GM12878 (cell line): ENCODE measurements at regions not wholly inside any gene's neighbourhood (a gene's known extent, or its start where the extent isn't known, plus 50 kb on each side); places are given as distances from the start of the nearest gene placed in this dataset.

ENCODE experiments used
- CHD2 ChIP-seq: IDR thresholded peaks from 2 replicates; pipeline ENCODE4 v1.6.1; 2011; ENCODE audit warnings: low read depth, low read length, improper control_type of control experiment, borderline replicate concordance
- CREB1 ChIP-seq: IDR thresholded peaks from 2 replicates; pipeline ENCODE4 v1.6.1; 2012; ENCODE audit warnings: low read depth, mild to moderate bottlenecking, inconsistent platforms
- CTCF ChIP-seq, 3 experiments: IDR thresholded peaks in 2 of 3; conservative IDR thresholded peaks in 1 of 3; 2 replicates each; pipeline ENCODE4 v1.5.1; 2011; ENCODE audit warnings: low read depth in 3 of 3, low read length in 3 of 3, mild to moderate bottlenecking in 3 of 3, control low read depth in 2 of 3, moderate library complexity in 2 of 3, inconsistent platforms in 1 of 3, mixed read lengths in 1 of 3; ENCODE audit not compliant: control insufficient read depth in 2 of 3, insufficient read depth in 1 of 3; ENCODE audit errors: extremely low read depth in 1 of 3
- HCFC1 ChIP-seq: fragments of 150-350 bp; IDR thresholded peaks from 2 replicates; pipeline ENCODE4 v1.6.1; 2014; ENCODE audit warnings: low read length
- KDM1A ChIP-seq: fragments of 200-600 bp; sonication (generic); IDR thresholded peaks from 2 replicates; pipeline ENCODE4 v1.6.1; 2016; ENCODE audit warnings: borderline replicate concordance
- SMAD1 ChIP-seq: fragments of 450-650 bp; IDR thresholded peaks from 2 replicates; pipeline ENCODE4 v1.6.1; 2018; ENCODE audit warnings: mild to moderate bottlenecking, low read depth; ENCODE audit not compliant: partially characterized antibody
- STAT3 ChIP-seq: IDR thresholded peaks from 2 replicates; pipeline ENCODE4 v1.6.1; 2011; ENCODE audit warnings: low read depth, low read length, improper control_type of control experiment
- TCF12 ChIP-seq: IDR thresholded peaks from 2 replicates; pipeline ENCODE4 v1.6.1; 2011; ENCODE audit warnings: low read depth, mild to moderate bottlenecking, low read length

GRCh38 chr3:152203652-152204051, 65.1 kb upstream of the MBNL1 start:
- no peak for TF ChIP-seq HCFC1
- TF ChIP-seq CHD2 = no peak
- no peak for TF ChIP-seq KDM1A
- TF ChIP-seq STAT3 = no peak
- TF ChIP-seq CREB1 = no peak
- no peak for TF ChIP-seq TCF12
- TF ChIP-seq CTCF (IDR thresholded peaks at IDR 0.05 in 2 of 3, conservative IDR thresholded peaks at IDR 0.05 in 1 of 3; ENCODE audit: control insufficient read depth in 2 of 3, extremely low read depth in 1 of 3, insufficient read depth in 1 of 3, low read depth in 3 of 3, low read length in 3 of 3) = no peak
- TF ChIP-seq SMAD1 = no peak
